OCI-LY7 (cell line): ENCODE measurements at regions not wholly inside any gene's neighbourhood (a gene's known extent, or its start where the extent isn't known, plus 50 kb on each side); places are given as distances from the start of the nearest gene placed in this dataset.

Source experiments
- CTCF ChIP-seq: fragments of 200-600 bp; sonication (generic); conservative IDR thresholded peaks from 2 replicates; pipeline ENCODE4 v1.5.1; 2014; ENCODE audit warnings: mild to moderate bottlenecking, antibody characterized with exemption, low read length, moderate library complexity, mixed read lengths
- EZH2phosphoT487 ChIP-seq: fragments of 200-600 bp; sonication (generic); IDR thresholded peaks from 2 replicates; pipeline ENCODE4 v1.6.1; 2018; ENCODE audit warnings: low read depth, borderline replicate concordance, mild to moderate bottlenecking, mixed run types, antibody characterized with exemption, low read length, moderate library complexity, mixed read lengths

GRCh38 chr15:35973029-35973428 lies 427.1 kb upstream of the DPH6 start:
- TF ChIP-seq CTCF: no peak
- no peak for TF ChIP-seq EZH2phosphoT487
